Ishikawa (cell line): ENCODE measurements at regions not wholly inside any gene's neighbourhood (a gene's known extent, or its start where the extent isn't known, plus 50 kb on each side); places are given as distances from the start of the nearest gene placed in this dataset.

ENCODE experiments used
- CEBPB ChIP-seq: IDR thresholded peaks from 2 replicates; pipeline ENCODE4 v1.6.1; 2012
- CREB1 ChIP-seq: IDR thresholded peaks from 2 replicates; pipeline ENCODE4 v1.6.1; 2012; ENCODE audit warnings: low read depth
- EGR1 ChIP-seq: IDR thresholded peaks from 2 replicates; pipeline ENCODE4 v1.6.1; 2012
- EP300 ChIP-seq: IDR thresholded peaks from 2 replicates; pipeline ENCODE4 v1.6.1; 2012; ENCODE audit warnings: borderline replicate concordance
- FOXM1 ChIP-seq: IDR thresholded peaks from 2 replicates; pipeline ENCODE4 v1.6.1; 2012; ENCODE audit warnings: low read depth, borderline replicate concordance
- MAX ChIP-seq: IDR thresholded peaks from 2 replicates; pipeline ENCODE4 v1.6.1; 2012
- NFIC ChIP-seq: IDR thresholded peaks from 2 replicates; pipeline ENCODE4 v1.6.1; 2012
- RAD21 ChIP-seq: IDR thresholded peaks from 2 replicates; pipeline ENCODE4 v1.6.1; 2012; ENCODE audit warnings: low read depth
- TAF1 ChIP-seq: IDR thresholded peaks from 2 replicates; pipeline ENCODE4 v1.6.1; 2012; ENCODE audit warnings: low read depth, mild to moderate bottlenecking
- TCF12 ChIP-seq: IDR thresholded peaks from 2 replicates; pipeline ENCODE4 v1.6.1; 2012; ENCODE audit warnings: low read depth
- TEAD4 ChIP-seq: IDR thresholded peaks from 2 replicates; pipeline ENCODE4 v1.6.1; 2012
- YY1 ChIP-seq: IDR thresholded peaks from 2 replicates; pipeline ENCODE4 v1.6.1; 2012; ENCODE audit warnings: low read depth
- ZBTB7A ChIP-seq: IDR thresholded peaks from 2 replicates; pipeline ENCODE4 v1.6.1; 2012; ENCODE audit warnings: low read depth
- TF ChIP-seq, protein P1 (sequence below): IDR thresholded peaks from 2 replicates; pipeline ENCODE4 v1.6.1; 2012; ENCODE audit warnings: low read depth, mild to moderate bottlenecking
- TF ChIP-seq, protein P2 (sequence below): IDR thresholded peaks from 2 replicates; pipeline ENCODE4 v1.6.1; 2012

GRCh38 chr16:73151225-73151624 lies 103.3 kb upstream of the ZFHX3 start:
- TF ChIP-seq CEBPB (no peak), MAX (no peak), TCF12 (no peak), TEAD4 (no peak), EP300 (no peak), YY1 (no peak), EGR1 (no peak), TAF1 (no peak), FOXM1 (no peak), CREB1 (no peak), ZBTB7A (no peak), RAD21 (no peak), NFIC (no peak)
- TF ChIP-seq, protein P1, sequence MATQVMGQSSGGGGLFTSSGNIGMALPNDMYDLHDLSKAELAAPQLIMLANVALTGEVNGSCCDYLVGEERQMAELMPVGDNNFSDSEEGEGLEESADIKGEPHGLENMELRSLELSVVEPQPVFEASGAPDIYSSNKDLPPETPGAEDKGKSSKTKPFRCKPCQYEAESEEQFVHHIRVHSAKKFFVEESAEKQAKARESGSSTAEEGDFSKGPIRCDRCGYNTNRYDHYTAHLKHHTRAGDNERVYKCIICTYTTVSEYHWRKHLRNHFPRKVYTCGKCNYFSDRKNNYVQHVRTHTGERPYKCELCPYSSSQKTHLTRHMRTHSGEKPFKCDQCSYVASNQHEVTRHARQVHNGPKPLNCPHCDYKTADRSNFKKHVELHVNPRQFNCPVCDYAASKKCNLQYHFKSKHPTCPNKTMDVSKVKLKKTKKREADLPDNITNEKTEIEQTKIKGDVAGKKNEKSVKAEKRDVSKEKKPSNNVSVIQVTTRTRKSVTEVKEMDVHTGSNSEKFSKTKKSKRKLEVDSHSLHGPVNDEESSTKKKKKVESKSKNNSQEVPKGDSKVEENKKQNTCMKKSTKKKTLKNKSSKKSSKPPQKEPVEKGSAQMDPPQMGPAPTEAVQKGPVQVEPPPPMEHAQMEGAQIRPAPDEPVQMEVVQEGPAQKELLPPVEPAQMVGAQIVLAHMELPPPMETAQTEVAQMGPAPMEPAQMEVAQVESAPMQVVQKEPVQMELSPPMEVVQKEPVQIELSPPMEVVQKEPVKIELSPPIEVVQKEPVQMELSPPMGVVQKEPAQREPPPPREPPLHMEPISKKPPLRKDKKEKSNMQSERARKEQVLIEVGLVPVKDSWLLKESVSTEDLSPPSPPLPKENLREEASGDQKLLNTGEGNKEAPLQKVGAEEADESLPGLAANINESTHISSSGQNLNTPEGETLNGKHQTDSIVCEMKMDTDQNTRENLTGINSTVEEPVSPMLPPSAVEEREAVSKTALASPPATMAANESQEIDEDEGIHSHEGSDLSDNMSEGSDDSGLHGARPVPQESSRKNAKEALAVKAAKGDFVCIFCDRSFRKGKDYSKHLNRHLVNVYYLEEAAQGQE: no peak
- TF ChIP-seq, protein P2, sequence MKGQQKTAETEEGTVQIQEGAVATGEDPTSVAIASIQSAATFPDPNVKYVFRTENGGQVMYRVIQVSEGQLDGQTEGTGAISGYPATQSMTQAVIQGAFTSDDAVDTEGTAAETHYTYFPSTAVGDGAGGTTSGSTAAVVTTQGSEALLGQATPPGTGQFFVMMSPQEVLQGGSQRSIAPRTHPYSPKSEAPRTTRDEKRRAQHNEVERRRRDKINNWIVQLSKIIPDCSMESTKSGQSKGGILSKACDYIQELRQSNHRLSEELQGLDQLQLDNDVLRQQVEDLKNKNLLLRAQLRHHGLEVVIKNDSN: no peak

GRCh38 chr16:73150786-73151185 lies 102.9 kb upstream of the ZFHX3 start:
- TF ChIP-seq, protein P1: no peak
- TF ChIP-seq YY1: no peak
- no peak for TF ChIP-seq ZBTB7A

- no peak for TF ChIP-seq RAD21
- TF ChIP-seq EGR1: no peak
Measured at GRCh38 chr16:73149334-73149733, 101.4 kb upstream of the ZFHX3 start.

- TF ChIP-seq YY1 (no peak), ZBTB7A (no peak), TAF1 (no peak), CEBPB (no peak), EGR1 (no peak), TEAD4 (no peak), EP300 (no peak), TCF12 (no peak), MAX (no peak), CREB1 (no peak), NFIC (no peak), FOXM1 (no peak), RAD21 (no peak)
- TF ChIP-seq, protein P2: no peak
- TF ChIP-seq, protein P1: no peak
Measured at GRCh38 chr16:73147958-73148357, 100.0 kb upstream of the ZFHX3 start.

GRCh38 chr16:73145166-73145880 lies 97.4 kb upstream of the ZFHX3 start:
- TF ChIP-seq, protein P2: no peak
- no peak for TF ChIP-seq FOXM1
- no peak for TF ChIP-seq NFIC
- no peak for TF ChIP-seq EGR1
- TF ChIP-seq TAF1: no peak
- no peak for TF ChIP-seq TCF12
- TF ChIP-seq, protein P1: no peak
- TF ChIP-seq TEAD4: no peak
- no peak for TF ChIP-seq YY1
- TF ChIP-seq RAD21: no peak
- no peak for TF ChIP-seq ZBTB7A
- no peak for TF ChIP-seq MAX
- no peak for TF ChIP-seq CEBPB
- TF ChIP-seq CREB1: no peak
